IMR-90 (cell line): ENCODE measurements at regions not wholly inside any gene's neighbourhood (a gene's known extent, or its start where the extent isn't known, plus 50 kb on each side); places are given as distances from the start of the nearest gene placed in this dataset.

Source experiments
- ATAC-seq: fragments of 200-7000 bp; cut with Tn5 transposase; 2 replicates; pipeline ENCODE4 v1.9.1; 2020; ENCODE audit warnings: low read depth, mild to moderate bottlenecking, moderate library complexity
- BruUV-seq: library from RNA; stranded (reverse); fragments of 400-500 nt; replicated peaks from 2 replicates; lab custom pipeline; 2021; lab: Mats Ljungman, UMichigan
- CTCF ChIA-PET: fragments of 300-600 bp; formaldehyde crosslinking; extraction: SDS; loops from one replicate; lab custom pipeline; 2021; ENCODE audit warnings: antibody characterized with exemption; lab: Yijun Ruan, JAX
- POLR2A ChIA-PET: fragments of 300-600 bp; sonication (Branson Sonifier 250); formaldehyde crosslinking; loops from one replicate; lab custom pipeline; 2022; ENCODE audit warnings: antibody characterized with exemption; ENCODE audit not compliant: unreplicated experiment; lab: Charles Lee
- DNase-seq: peaks from one replicate; pipeline ENCODE4 v3.0.0; 2013
- H2AFZ ChIP-seq: replicated peaks from 2 replicates; pipeline ENCODE3; 2013; ENCODE audit warnings: low read length, mild to moderate bottlenecking; ENCODE audit not compliant: poor library complexity
- H2AK5ac ChIP-seq: 2 replicates; pipeline ENCODE4 v1.6.1; 2013; ENCODE audit warnings: low read depth, low read length, inconsistent platforms
- H2AK9ac ChIP-seq: replicated peaks from 2 replicates; pipeline ENCODE3; 2013; ENCODE audit warnings: mild to moderate bottlenecking, low read depth, low read length, moderate library complexity; ENCODE audit not compliant: poor library complexity
- H2BK120ac ChIP-seq: 2 replicates; pipeline ENCODE4 v1.6.1; 2013; ENCODE audit warnings: low read depth, low read length, inconsistent platforms
- H2BK15ac ChIP-seq: 3 replicates; pipeline ENCODE4 v1.6.1; 2013; ENCODE audit warnings: low read depth, low read length, inconsistent platforms
- H2BK20ac ChIP-seq: 2 replicates; pipeline ENCODE4 v1.6.1; 2013; ENCODE audit warnings: low read depth, mild to moderate bottlenecking, inconsistent platforms, low read length, moderate library complexity
- H2BK5ac ChIP-seq: 2 replicates; pipeline ENCODE4 v1.6.1; 2013; ENCODE audit warnings: mild to moderate bottlenecking, low read depth, low read length, inconsistent platforms; ENCODE audit not compliant: poor library complexity, severe bottlenecking
- H3K14ac ChIP-seq: replicated peaks from 2 replicates; pipeline ENCODE4 v1.6.1; 2013; ENCODE audit warnings: low read depth, low read length, inconsistent platforms
- H3K18ac ChIP-seq: 2 replicates; pipeline ENCODE4 v1.6.1; 2013; ENCODE audit warnings: low read depth, low read length, control low read depth
- H3K23ac ChIP-seq: 2 replicates; pipeline ENCODE4 v1.6.1; 2013; ENCODE audit warnings: low read depth, low read length, inconsistent platforms
- H3K27ac ChIP-seq: 2 replicates; pipeline ENCODE4 v1.5.1; 2013; ENCODE audit warnings: mild to moderate bottlenecking, control low read depth, low read length; ENCODE audit not compliant: insufficient read depth
- H3K27me3 ChIP-seq: 2 replicates; pipeline ENCODE4 v1.6.1; 2013; ENCODE audit warnings: low read length; ENCODE audit not compliant: control insufficient read depth, insufficient read depth
- H3K36me3 ChIP-seq: 2 replicates; pipeline ENCODE4 v1.6.1; 2013; ENCODE audit warnings: low read length, mixed read lengths; ENCODE audit not compliant: control insufficient read depth, insufficient read depth
- H3K4ac ChIP-seq: 2 replicates; pipeline ENCODE4 v1.6.1; 2013; ENCODE audit warnings: low read depth, low read length, inconsistent platforms
- H3K4me1 ChIP-seq: 2 replicates; pipeline ENCODE4 v1.6.1; 2013; ENCODE audit warnings: low read length, mixed read lengths; ENCODE audit not compliant: control insufficient read depth, insufficient read depth
- H3K4me2 ChIP-seq: 2 replicates; pipeline ENCODE4 v1.6.1; 2013; ENCODE audit warnings: low read depth, mild to moderate bottlenecking, control low read depth, low read length, moderate library complexity
- H3K4me3 ChIP-seq: 2 replicates; pipeline ENCODE4 v1.5.1; 2013; ENCODE audit warnings: low read depth, mild to moderate bottlenecking, control low read depth, low read length, moderate library complexity; ENCODE audit not compliant: insufficient read depth
- H3K56ac ChIP-seq: 2 replicates; pipeline ENCODE4 v1.6.1; 2013; ENCODE audit warnings: low read length, inconsistent platforms; ENCODE audit not compliant: insufficient read depth; ENCODE audit errors: extremely low read depth
- H3K79me1 ChIP-seq, 2 experiments: 2 replicates each; pipeline ENCODE4 v1.6.1; 2013; ENCODE audit warnings: low read length in 2 of 2, inconsistent platforms in 1 of 2, low read depth in 1 of 2
- H3K9ac ChIP-seq: 2 replicates; pipeline ENCODE4 v1.6.1; 2013; ENCODE audit warnings: low read depth, low read length, control low read depth
- H3K9me1 ChIP-seq: 2 replicates; pipeline ENCODE4 v1.6.1; 2013; ENCODE audit warnings: low read length, inconsistent platforms; ENCODE audit not compliant: insufficient read depth
- H3K9me3 ChIP-seq: 2 replicates; pipeline ENCODE4 v1.6.1; 2013; ENCODE audit warnings: low read length; ENCODE audit not compliant: control insufficient read depth, insufficient read depth
- H4K20me1 ChIP-seq: 2 replicates; pipeline ENCODE4 v1.6.1; 2013; ENCODE audit warnings: low read length, inconsistent platforms; ENCODE audit not compliant: insufficient read depth
- H4K5ac ChIP-seq: 2 replicates; pipeline ENCODE4 v1.6.1; 2013; ENCODE audit warnings: mild to moderate bottlenecking, low read depth, low read length, control low read depth
- H4K8ac ChIP-seq, 2 experiments: 2 replicates each; pipeline ENCODE4 v1.6.1; 2013; ENCODE audit warnings: low read depth in 2 of 2, low read length in 2 of 2, control low read depth in 1 of 2, inconsistent platforms in 1 of 2
- H4K91ac ChIP-seq: 2 replicates; pipeline ENCODE4 v1.6.1; 2013; ENCODE audit warnings: low read depth, low read length, inconsistent platforms; ENCODE audit not compliant: insufficient read depth
- CHD1 ChIP-seq: IDR thresholded peaks from 2 replicates; pipeline ENCODE4 v1.6.1; 2012; ENCODE audit warnings: low read depth, low read length, improper control_type of control experiment
- ELK1 ChIP-seq: fragments of 150-350 bp; IDR thresholded peaks from 2 replicates; pipeline ENCODE4 v1.6.1; 2016; ENCODE audit warnings: low read depth, mild to moderate bottlenecking, low read length, moderate library complexity, borderline replicate concordance
- MXI1 ChIP-seq: IDR thresholded peaks from 2 replicates; pipeline ENCODE4 v1.6.1; 2012; ENCODE audit warnings: low read depth, mild to moderate bottlenecking, low read length, moderate library complexity, borderline replicate concordance
- NFE2L2 ChIP-seq: fragments of 150-350 bp; IDR thresholded peaks from 2 replicates; pipeline ENCODE4 v1.6.1; 2016; ENCODE audit warnings: low read depth, mild to moderate bottlenecking, low read length
- SMC3 ChIP-seq: fragments of 150-350 bp; IDR thresholded peaks from 2 replicates; pipeline ENCODE4 v1.6.1; 2016; ENCODE audit warnings: low read depth, mild to moderate bottlenecking, antibody characterized with exemption, low read length, moderate library complexity
- USF2 ChIP-seq: fragments of 150-350 bp; IDR thresholded peaks from 2 replicates; pipeline ENCODE4 v1.6.1; 2017; ENCODE audit warnings: mild to moderate bottlenecking, antibody characterized with exemption, low read length, low read depth
- WGBS, 2 experiments: methylation state at CpG; one replicate each; pipeline versions ENCODE4 v1.1.5 to v1.1.7; 2013; ENCODE audit warnings: missing lambda C conversion rate in 2 of 2; ENCODE audit not compliant: insufficient read length in 1 of 2; ENCODE audit errors: extremely low coverage in 2 of 2; 5-methylcytosine and 5-hydroxymethylcytosine counted together
- dilution Hi-C: fragments of 300-500 bp; cut with HindIII; formaldehyde crosslinking; loops from one replicate; pipeline ENCODE4 v1.14.3; 2018; ENCODE audit warnings: low sequenced_read_pairs; ENCODE audit not compliant: unreplicated experiment
- in situ Hi-C: fragments of 300-500 bp; cut with MboI; formaldehyde crosslinking; loops from 3 replicates; pipeline ENCODE4 v1.14.3; 2019; ENCODE audit warnings: low sequenced_read_pairs, inconsistent platforms, mixed read lengths
- intact Hi-C: fragments of 100-400 bp; cut with micrococcal nuclease; formaldehyde crosslinking; loops from 2 replicates; pipeline ENCODE4 v1.10.0; 2022

- Histone ChIP-seq H2BK20ac (no peak overlapping the region), H4K5ac (no peak overlapping the region), H3K9ac (no peak overlapping the region), H4K8ac (no peak overlapping the region), H4K91ac (no peak overlapping the region), H3K4me2 (no peak overlapping the region), H3K4me1 (no peaks in the 10 kb centered on the region), H3K27ac (no peak overlapping the region), H4K20me1 (no peaks in the 10 kb centered on the region), H3K27me3 (peaks cover 10% of the 10 kb centered on the region; the same call in 1 of the 2 replicates), H3K36me3 (no peaks in the 10 kb centered on the region), H3K4me3 (no peak overlapping the region), H3K56ac (no peak overlapping the region), H3K79me1 (no peaks in the 10 kb centered on the region), H3K23ac (no peak overlapping the region), H3K4ac (no peak overlapping the region), H2BK5ac (no peak overlapping the region), H3K14ac (no peak overlapping the region), H2AK9ac (no peak overlapping the region), H2BK15ac (no peak overlapping the region), H2AK5ac (no peak overlapping the region), H3K9me3 (peaks cover 2% of the 10 kb centered on the region; the same call in 1 of the 2 replicates), H2BK120ac (no peak overlapping the region), H3K18ac (no peak overlapping the region), H2AFZ (no peak overlapping the region), H3K9me1 (no peaks in the 10 kb centered on the region)
- POLR2A ChIA-PET = no interaction called here
- DNase-seq = no peak
- in situ Hi-C loops (no loop called here), intact Hi-C loops (no loop called here), dilution Hi-C loops (no loop called here)
- CTCF ChIA-PET = no interaction called here
- no peak for TF ChIP-seq CHD1
- TF ChIP-seq ELK1 = no peak
- no peak for TF ChIP-seq SMC3
- no peak for TF ChIP-seq MXI1
- no peak for TF ChIP-seq USF2
- no peak for TF ChIP-seq NFE2L2
- WGBS, 2 experiments = 62% methylated on average over 6 of the region's 7 CpGs; no CpG with 5 or more reads in 1 of the 2 experiments
- BruUV-seq = no TSS peak
- no peak for ATAC-seq
Observed at GRCh38 chr10:44435196-44435595, 50.3 kb upstream of the CXCL12 start.
